K562 (cell line): ENCODE measurements at regions not wholly inside any gene's neighbourhood (a gene's known extent, or its start where the extent isn't known, plus 50 kb on each side); places are given as distances from the start of the nearest gene placed in this dataset.

ENCODE experiments used
- ATAC-seq: fragments of 200-7000 bp; cut with Tn5 transposase; 3 replicates; pipeline ENCODE4 v1.9.1; 2020; ENCODE audit warnings: moderate library complexity
- BruUV-seq: library from RNA; stranded (reverse); fragments of 400-500 nt; replicated peaks from 2 replicates; lab custom pipeline; 2021; lab: Mats Ljungman, UMichigan
- CTCF ChIA-PET: fragments of 300-600 bp; formaldehyde crosslinking; extraction: SDS; loops from one replicate; lab custom pipeline; 2021; ENCODE audit warnings: low intra/inter-chr PET ratio; lab: Yijun Ruan, JAX
- POLR2A ChIA-PET: fragments of 300-600, 350-650 bp; sonication (Branson Sonifier 250); formaldehyde crosslinking; extraction: SDS; loops from one replicate; lab custom pipeline; 2021; ENCODE audit warnings: antibody characterized with exemption, inconsistent platforms; lab: Yijun Ruan, JAX
- DNase-seq, 4 experiments: peaks; one replicate each; pipeline versions ENCODE4 v3.0.0 to v3.0.0-alpha.2; 2011 to 2018; ENCODE audit warnings: low spot score in 3 of 4, mixed read lengths in 3 of 4; ENCODE audit errors: extremely low read depth in 1 of 4
- FAIRE-seq: peaks from 2 replicates; lab custom pipeline; 2011; peaks lifted over from hg19 to GRCh38; lab: Jason Lieb, UNC
- H2AFZ ChIP-seq: 2 replicates; pipeline ENCODE4 v1.6.0; 2011; ENCODE audit warnings: low read depth, low read length, control low read depth, inconsistent platforms
- H3K27ac ChIP-seq: fragments of 200-600 bp; 3 replicates; pipeline ENCODE4 v1.8.0; 2011; ENCODE audit warnings: low read depth, mild to moderate bottlenecking, control low read depth, inconsistent platforms, low read length, moderate library complexity, mixed read lengths; ENCODE audit errors: extremely low read depth
- H3K27me3 ChIP-seq, 2 experiments: fragments of 300-600 bp in 1 of 2; 2 replicates in 1 of 2; 3 replicates in 1 of 2; pipeline versions ENCODE4 v1.6.0 to v1.8.0; 2011; ENCODE audit warnings: inconsistent platforms in 2 of 2, low read length in 2 of 2, mild to moderate bottlenecking in 1 of 2, mixed read lengths in 1 of 2, moderate library complexity in 1 of 2; ENCODE audit not compliant: control insufficient read depth in 2 of 2, insufficient read depth in 2 of 2
- H3K36me3 ChIP-seq: fragments of 300-600 bp; 3 replicates; pipeline ENCODE4 v1.8.0; 2011; ENCODE audit warnings: mild to moderate bottlenecking, low read length, inconsistent platforms; ENCODE audit not compliant: control insufficient read depth, insufficient read depth
- H3K4me1 ChIP-seq, 2 experiments: fragments of 200-600 bp in 1 of 2; replicated peaks in 1 of 2; 2 replicates in 1 of 2; 3 replicates in 1 of 2; pipeline versions ENCODE4 v1.5.1 to v1.8.0; 2011; ENCODE audit warnings: inconsistent platforms in 2 of 2, low read length in 2 of 2, mild to moderate bottlenecking in 1 of 2, mixed read lengths in 1 of 2, moderate library complexity in 1 of 2; ENCODE audit not compliant: control insufficient read depth in 2 of 2, insufficient read depth in 2 of 2
- H3K4me2 ChIP-seq: 2 replicates; pipeline ENCODE4 v1.6.1; 2011; ENCODE audit warnings: low read length, control low read depth, inconsistent platforms, mixed read lengths; ENCODE audit not compliant: insufficient read depth
- H3K4me3 ChIP-seq: fragments of 200-600 bp; sonication (generic), shearing (Covaris generic); 2 replicates; pipeline ENCODE4 v1.5.1; 2016; ENCODE audit warnings: control low read depth, inconsistent platforms
- H3K79me2 ChIP-seq: fragments of 200-600 bp; 3 replicates; pipeline ENCODE4 v1.8.0; 2011; ENCODE audit warnings: low read length, inconsistent platforms; ENCODE audit not compliant: control insufficient read depth, insufficient read depth
- H3K9ac ChIP-seq, 2 experiments: 2 replicates each; pipeline versions ENCODE4 v1.6.0 to v1.6.1; 2011; ENCODE audit warnings: low read depth in 2 of 2, low read length in 2 of 2, control low read depth in 1 of 2, inconsistent platforms in 1 of 2, mild to moderate bottlenecking in 1 of 2, mixed read lengths in 1 of 2; ENCODE audit not compliant: insufficient read depth in 1 of 2
- H3K9me1 ChIP-seq: one replicate; pipeline ENCODE4 v1.6.0; 2011; ENCODE audit warnings: inconsistent platforms, mild to moderate bottlenecking, low read length, moderate library complexity; ENCODE audit not compliant: control insufficient read depth, insufficient read depth
- H3K9me3 ChIP-seq: replicated peaks from 2 replicates; pipeline ENCODE4 v1.5.1; 2011; ENCODE audit warnings: low read depth, low read length, inconsistent platforms; ENCODE audit not compliant: control insufficient read depth, insufficient read depth
- H4K20me1 ChIP-seq: replicated peaks from 2 replicates; pipeline ENCODE4 v1.6.1; 2011; ENCODE audit warnings: low read length, inconsistent platforms, mixed read lengths; ENCODE audit not compliant: control insufficient read depth, insufficient read depth
- ADNP ChIP-seq: fragments of 200-800 bp; sonication (Bioruptor generic); IDR thresholded peaks from 2 replicates; pipeline ENCODE4 v1.6.1; 2016; ENCODE audit warnings: missing genetic modification characterization, missing compliant biosample characterization
- LEF1 ChIP-seq: fragments of 450-650 bp; IDR thresholded peaks from 2 replicates; pipeline ENCODE4 v1.6.1; 2016; ENCODE audit warnings: mild to moderate bottlenecking
- MEIS2 ChIP-seq: fragments of 450-650 bp; IDR thresholded peaks from 2 replicates; pipeline ENCODE4 v1.6.1; 2014; ENCODE audit warnings: mild to moderate bottlenecking; ENCODE audit not compliant: partially characterized antibody
- NFE2L1 ChIP-seq: fragments of 450-650 bp; IDR thresholded peaks from 2 replicates; pipeline ENCODE4 v1.6.1; 2016; ENCODE audit warnings: missing genetic modification characterization, low read depth, mild to moderate bottlenecking, missing compliant biosample characterization, moderate library complexity, borderline replicate concordance
- YY1 ChIP-seq, 3 experiments: IDR thresholded peaks; 2 replicates each; pipeline ENCODE4 v1.6.1; 2011; ENCODE audit warnings: low read length in 2 of 3, mild to moderate bottlenecking in 2 of 3, moderate library complexity in 2 of 3, borderline replicate concordance in 1 of 3, control low read depth in 1 of 3, low read depth in 1 of 3; ENCODE audit not compliant: insufficient read depth in 3 of 3, insufficient replicate concordance in 2 of 3, control insufficient read depth in 1 of 3, insufficient read length in 1 of 3; ENCODE audit errors: extremely low read depth in 1 of 3
- ZNF75A ChIP-seq: fragments of 450-650 bp; formaldehyde crosslinking; IDR thresholded peaks from 2 replicates; pipeline ENCODE4 v1.4.0; 2020; ENCODE audit warnings: mild to moderate bottlenecking
- ZNF766 ChIP-seq: fragments of 200-800 bp; sonication (Bioruptor generic); conservative IDR thresholded peaks from 2 replicates; pipeline ENCODE4 v1.6.1; 2016; ENCODE audit warnings: missing genetic modification characterization, missing compliant biosample characterization
- ZSCAN32 ChIP-seq: fragments of 450-650 bp; formaldehyde crosslinking; IDR thresholded peaks from 2 replicates; pipeline ENCODE4 v1.4.0; 2020; ENCODE audit warnings: mild to moderate bottlenecking, moderate library complexity
- in situ Hi-C: fragments of 300-500 bp; cut with MboI; formaldehyde crosslinking; loops from 4 replicates; pipeline ENCODE4 v1.15.0; 2018; ENCODE audit warnings: inconsistent platforms, mixed read lengths
- intact Hi-C: fragments of 100-400 bp; cut with micrococcal nuclease; formaldehyde crosslinking; loops from 2 replicates; pipeline ENCODE4 v1.14.2; 2022
- TF ChIP-seq, protein P1 (sequence below), 2 experiments: fragments of 450-650 bp; IDR thresholded peaks; 2 replicates each; pipeline ENCODE4 v1.6.1; 2018; ENCODE audit warnings: mild to moderate bottlenecking in 2 of 2, low read depth in 1 of 2; ENCODE audit not compliant: partially characterized antibody in 2 of 2

GRCh38 chr15:69874321-69874720 is 223.4 kb downstream of the TLE3 start:
- no peak for FAIRE-seq
- intact Hi-C loops: no loop called here

More at GRCh38 chr15:69874321-69874720, 223.4 kb downstream of the TLE3 start:
- TF ChIP-seq ZSCAN32 (CRISPR knock-in tag) (no peak), NFE2L1 (tag) (no peak), MEIS2 (no peak), ZNF75A (CRISPR knock-in tag) (no peak), LEF1 (no peak), ZNF766 (CRISPR knock-in tag) (no peak), YY1 (IDR thresholded peaks at IDR 0.05; ENCODE audit: borderline replicate concordance in 1 of 3, control insufficient read depth in 1 of 3, extremely low read depth in 1 of 3, insufficient read depth in 3 of 3, insufficient read length in 1 of 3, insufficient replicate concordance in 2 of 3, low read depth in 1 of 3, low read length in 2 of 3) (no peak), ADNP (tag) (no peak)
- TF ChIP-seq, protein P1, sequence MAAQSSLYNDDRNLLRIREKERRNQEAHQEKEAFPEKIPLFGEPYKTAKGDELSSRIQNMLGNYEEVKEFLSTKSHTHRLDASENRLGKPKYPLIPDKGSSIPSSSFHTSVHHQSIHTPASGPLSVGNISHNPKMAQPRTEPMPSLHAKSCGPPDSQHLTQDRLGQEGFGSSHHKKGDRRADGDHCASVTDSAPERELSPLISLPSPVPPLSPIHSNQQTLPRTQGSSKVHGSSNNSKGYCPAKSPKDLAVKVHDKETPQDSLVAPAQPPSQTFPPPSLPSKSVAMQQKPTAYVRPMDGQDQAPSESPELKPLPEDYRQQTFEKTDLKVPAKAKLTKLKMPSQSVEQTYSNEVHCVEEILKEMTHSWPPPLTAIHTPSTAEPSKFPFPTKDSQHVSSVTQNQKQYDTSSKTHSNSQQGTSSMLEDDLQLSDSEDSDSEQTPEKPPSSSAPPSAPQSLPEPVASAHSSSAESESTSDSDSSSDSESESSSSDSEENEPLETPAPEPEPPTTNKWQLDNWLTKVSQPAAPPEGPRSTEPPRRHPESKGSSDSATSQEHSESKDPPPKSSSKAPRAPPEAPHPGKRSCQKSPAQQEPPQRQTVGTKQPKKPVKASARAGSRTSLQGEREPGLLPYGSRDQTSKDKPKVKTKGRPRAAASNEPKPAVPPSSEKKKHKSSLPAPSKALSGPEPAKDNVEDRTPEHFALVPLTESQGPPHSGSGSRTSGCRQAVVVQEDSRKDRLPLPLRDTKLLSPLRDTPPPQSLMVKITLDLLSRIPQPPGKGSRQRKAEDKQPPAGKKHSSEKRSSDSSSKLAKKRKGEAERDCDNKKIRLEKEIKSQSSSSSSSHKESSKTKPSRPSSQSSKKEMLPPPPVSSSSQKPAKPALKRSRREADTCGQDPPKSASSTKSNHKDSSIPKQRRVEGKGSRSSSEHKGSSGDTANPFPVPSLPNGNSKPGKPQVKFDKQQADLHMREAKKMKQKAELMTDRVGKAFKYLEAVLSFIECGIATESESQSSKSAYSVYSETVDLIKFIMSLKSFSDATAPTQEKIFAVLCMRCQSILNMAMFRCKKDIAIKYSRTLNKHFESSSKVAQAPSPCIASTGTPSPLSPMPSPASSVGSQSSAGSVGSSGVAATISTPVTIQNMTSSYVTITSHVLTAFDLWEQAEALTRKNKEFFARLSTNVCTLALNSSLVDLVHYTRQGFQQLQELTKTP (IDR thresholded peaks at IDR 0.05; ENCODE audit: low read depth in 1 of 2, partially characterized antibody in 2 of 2): no peak
- H3K79me2 ChIP-seq: no peaks in the 10 kb centered on the region
- H3K4me2 ChIP-seq: no peak overlapping the region
- ChIA-PET POLR2A (interaction anchor here (0.6 to 1.1 kb wide), 2 partner anchors 15 to 203 kb away, joined by 3 read pairs; no protein-coding TSS in a partner anchor), CTCF (no interaction called here)
- H4K20me1 ChIP-seq: no peaks in the 10 kb centered on the region; the same call in 1 of the 2 replicates
- no peak overlapping the region for H3K27ac ChIP-seq
- H3K9me1 ChIP-seq: no peaks in the 10 kb centered on the region
- no peaks in the 10 kb centered on the region for H3K36me3 ChIP-seq
- peaks cover 6 to 14% of the 10 kb centered on the region in 2 experiments; a peak in 4 of 5 replicates for H3K4me1 ChIP-seq
- H3K27me3 ChIP-seq: peaks cover 2 to 11% of the 10 kb centered on the region in 2 experiments; a peak in 1 of 5 replicates
- no peak overlapping the region for H3K9ac ChIP-seq
- no TSS peak for BruUV-seq
- H3K4me3 ChIP-seq: no peak overlapping the region
- H2AFZ ChIP-seq: no peak overlapping the region
- ATAC-seq (no peak), DNase-seq (no peak)
- in situ Hi-C loops: no loop called here
- no peaks in the 10 kb centered on the region for H3K9me3 ChIP-seq
